Heart left ventricle (tissue), 16 donors: ENCODE measurements at regions not wholly inside any gene's neighbourhood (a gene's known extent, or its start where the extent isn't known, plus 50 kb on each side); places are given as distances from the start of the nearest gene placed in this dataset.

Experiments
- ATAC-seq, 4 donors: fragments of 200-7000 bp; cut with Tn5 transposase; one replicate each; pipeline ENCODE4 v1.9.1; 2020 to 2022; ENCODE audit warnings: moderate library complexity in 4 of 4, mild to moderate bottlenecking in 3 of 4, moderate number of reproducible peaks in 1 of 4
- DNase-seq, 5 donors: peaks; one replicate each; pipeline ENCODE4 v3.0.0-alpha.2; 2020
- H3K27ac ChIP-seq, 12 donors: fragments of 200-600 bp; sonication (generic) in 4 of 12; one replicate each; pipeline versions ENCODE4 v1.5.0 to v1.8.0; 2016 to 2022; ENCODE audit warnings: mild to moderate bottlenecking in 2 of 12
- H3K27me3 ChIP-seq, 9 donors: fragments of 200-600 bp; sonication (generic) in 2 of 9; one replicate each; pipeline versions ENCODE4 v1.5.1 to v1.8.0; 2016 to 2022; ENCODE audit warnings: mild to moderate bottlenecking in 3 of 9
- H3K36me3 ChIP-seq, 9 donors: fragments of 200-600 bp; sonication (generic) in 2 of 9; one replicate each; pipeline versions ENCODE4 v1.5.0 to v1.8.0; 2018 to 2022; ENCODE audit warnings: mild to moderate bottlenecking in 2 of 9
- H3K4me1 ChIP-seq, 12 donors: fragments of 200-600 bp; sonication (generic) in 4 of 12; one replicate each; pipeline versions ENCODE4 v1.5.0 to v1.8.0; 2016 to 2022; ENCODE audit warnings: mild to moderate bottlenecking in 3 of 12
- H3K4me3 ChIP-seq, 12 donors: fragments of 200-600 bp; sonication (generic) in 4 of 12; one replicate each; pipeline versions ENCODE4 v1.5.0 to v1.8.0; 2017 to 2022; ENCODE audit warnings: mild to moderate bottlenecking in 9 of 12, moderate library complexity in 4 of 12
- H3K9me3 ChIP-seq, 12 donors: fragments of 200-600 bp; sonication (generic) in 4 of 12; one replicate each; pipeline versions ENCODE4 v1.5.0 to v1.8.0; 2016 to 2022; ENCODE audit warnings: mild to moderate bottlenecking in 1 of 12
- POLR2A ChIP-seq, 2 donors: fragments of 450-650 bp; IDR thresholded peaks; one replicate each; pipeline ENCODE4 v1.6.1; 2017; ENCODE audit warnings: antibody characterized with exemption in 2 of 2, mild to moderate bottlenecking in 2 of 2, moderate library complexity in 2 of 2
- WGBS, 4 donors: extraction: QIAGEN DNeasy Blood & Tissue Kit in 2 of 4; methylation state at CpG; one replicate each; pipeline versions ENCODE4 v1.1.5 to v1.1.7; 2013 to 2018; 5-methylcytosine and 5-hydroxymethylcytosine counted together
- intact Hi-C, 10 donors: fragments of 100-400 bp; cut with DNase I; formaldehyde crosslinking; loops; one replicate each; pipeline versions ENCODE4 v1.11.1 to v1.14.2; 2022
- TF ChIP-seq, protein P1 (sequence below), 12 donors: fragments of 200-600 bp; sonication (generic) in 4 of 12; IDR thresholded peaks; one replicate each; pipeline versions ENCODE4 v1.5.0 to v1.8.0; 2018 to 2022; ENCODE audit warnings: antibody characterized with exemption in 12 of 12, mild to moderate bottlenecking in 5 of 12
- donor health status: ischemic (EF 13 %, LVEDD 7.1; RV severe dilation, severe dysfunction).
- donor health status: healthy with polysubstance abuse.
- donor health status: DM: no; HTN: yes; CAD: no.
- donor health status: DM: no; HTN: no; CAD: no.
- donor health status: ischemic (EF 25% LVEDD 6.9; RV normal size, moderate dysfunction).
- donor health status: ischemic (EF 25% LVEDD 5.7; RV mildly dilated, moderate dysfunction).
- donor health status: healthy.
- donor health status: DM: yes; HTN: yes; CAD: no.
- donor health status: ischemic (EF 35%, LVEDD 5.7; RV mildly dilated, moderate dysfunction).
- donor health status: nonischemic (EF 11% LVEDD 7.7; RV severe dilation, severe dysfunction).
- donor health status: DM: yes; HTN: yes; CAD: no.
- donor health status: PGD.
- donor health status: ischemic (EF 29% LVEDD 5.4; RV normal size, mild dysfunction).
- donor health status: nonischemic (EF 23%, LVEDD 6.1; RV moderate dilation, normal function).

DNA sequence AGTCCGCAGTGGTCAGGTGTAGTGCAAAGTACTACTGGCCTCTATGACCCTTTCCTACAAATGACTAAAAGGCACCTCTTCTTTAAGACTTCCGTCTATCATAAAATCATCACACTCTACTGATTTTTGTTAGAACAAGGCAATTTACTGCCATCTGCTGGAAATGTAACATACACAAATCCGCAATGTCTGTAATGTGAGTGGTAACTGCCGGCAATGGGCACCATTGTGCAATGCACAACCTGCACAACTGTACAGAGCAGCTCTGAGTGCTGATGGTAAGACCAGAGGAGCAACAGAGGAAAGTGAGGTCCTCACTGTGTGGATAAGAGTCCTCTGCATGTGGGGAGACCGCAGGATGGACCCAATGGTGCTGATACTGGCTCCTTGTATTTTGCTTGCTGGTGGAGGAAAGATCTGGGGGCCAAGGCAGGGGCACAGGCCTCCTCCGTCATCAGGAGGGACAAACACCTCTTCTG is 103.7 kb downstream of the ATPSCKMT start:
- WGBS, 4 donors: 62 to 70% (median 65%) methylated on average over 6 of the region's 6 CpGs
- DNase-seq: no peak
- H3K4me3 ChIP-seq: no peak overlapping the region
- no peaks in the 10 kb centered on the region for H3K36me3 ChIP-seq
- no peaks in the 10 kb centered on the region for H3K4me1 ChIP-seq
- peaks cover 0 to 6% (median 0%) of the 10 kb centered on the region in 9 donors for H3K27me3 ChIP-seq
- ATAC-seq: no peak
- no peak for TF ChIP-seq POLR2A (IDR thresholded peaks at IDR 0.05)
- TF ChIP-seq, protein P1, sequence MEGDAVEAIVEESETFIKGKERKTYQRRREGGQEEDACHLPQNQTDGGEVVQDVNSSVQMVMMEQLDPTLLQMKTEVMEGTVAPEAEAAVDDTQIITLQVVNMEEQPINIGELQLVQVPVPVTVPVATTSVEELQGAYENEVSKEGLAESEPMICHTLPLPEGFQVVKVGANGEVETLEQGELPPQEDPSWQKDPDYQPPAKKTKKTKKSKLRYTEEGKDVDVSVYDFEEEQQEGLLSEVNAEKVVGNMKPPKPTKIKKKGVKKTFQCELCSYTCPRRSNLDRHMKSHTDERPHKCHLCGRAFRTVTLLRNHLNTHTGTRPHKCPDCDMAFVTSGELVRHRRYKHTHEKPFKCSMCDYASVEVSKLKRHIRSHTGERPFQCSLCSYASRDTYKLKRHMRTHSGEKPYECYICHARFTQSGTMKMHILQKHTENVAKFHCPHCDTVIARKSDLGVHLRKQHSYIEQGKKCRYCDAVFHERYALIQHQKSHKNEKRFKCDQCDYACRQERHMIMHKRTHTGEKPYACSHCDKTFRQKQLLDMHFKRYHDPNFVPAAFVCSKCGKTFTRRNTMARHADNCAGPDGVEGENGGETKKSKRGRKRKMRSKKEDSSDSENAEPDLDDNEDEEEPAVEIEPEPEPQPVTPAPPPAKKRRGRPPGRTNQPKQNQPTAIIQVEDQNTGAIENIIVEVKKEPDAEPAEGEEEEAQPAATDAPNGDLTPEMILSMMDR (IDR thresholded peaks at IDR 0.05): peak in 4 of 12 donors; percentile 16 to 33 (median 19)
- H3K9me3 ChIP-seq: no peaks in the 10 kb centered on the region
- no peak overlapping the region for H3K27ac ChIP-seq
- intact Hi-C loops: loop anchor here in 1 of 10 donors (10.0 kb wide), 1 partner anchor 371 kb away; no protein-coding TSS in a partner anchor

DNA sequence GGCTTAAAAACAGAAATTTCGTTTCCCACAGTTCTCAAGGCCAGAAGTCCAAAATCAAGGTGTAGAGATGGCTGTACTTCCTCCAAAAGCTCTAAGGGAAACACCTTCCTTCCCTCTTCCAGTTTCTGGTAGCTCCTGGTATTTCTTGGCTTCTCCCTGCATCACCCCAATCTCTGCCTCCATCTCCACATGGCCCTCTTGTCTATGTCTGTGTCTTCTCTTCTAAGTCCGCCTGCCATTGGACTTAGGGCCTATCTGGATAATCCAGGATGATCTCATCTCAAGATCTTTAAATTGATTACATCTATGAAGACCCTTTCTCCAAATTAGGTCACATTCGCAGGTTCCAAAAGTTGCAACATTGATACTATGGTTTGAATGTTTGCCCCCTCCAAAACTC is 105.6 kb downstream of the ATPSCKMT start:
- DNase-seq: no peak
- ATAC-seq: no peak
- H3K4me1 ChIP-seq: no peaks in the 10 kb centered on the region
- intact Hi-C loops: loop anchor here in 1 of 10 donors (10.0 kb wide), 1 partner anchor 369 kb away; no protein-coding TSS in a partner anchor
- H3K9me3 ChIP-seq: no peaks in the 10 kb centered on the region
- no peak overlapping the region for H3K4me3 ChIP-seq
- 83 to 92% (median 89%) methylated on average over 3 of the region's 3 CpGs for WGBS, 4 donors
- no peak for TF ChIP-seq POLR2A (IDR thresholded peaks at IDR 0.05)
- TF ChIP-seq, protein P1 (IDR thresholded peaks at IDR 0.05): no peak
- H3K27ac ChIP-seq: no peak overlapping the region
- H3K27me3 ChIP-seq: no peaks in the 10 kb centered on the region
- H3K36me3 ChIP-seq: no peaks in the 10 kb centered on the region

DNA sequence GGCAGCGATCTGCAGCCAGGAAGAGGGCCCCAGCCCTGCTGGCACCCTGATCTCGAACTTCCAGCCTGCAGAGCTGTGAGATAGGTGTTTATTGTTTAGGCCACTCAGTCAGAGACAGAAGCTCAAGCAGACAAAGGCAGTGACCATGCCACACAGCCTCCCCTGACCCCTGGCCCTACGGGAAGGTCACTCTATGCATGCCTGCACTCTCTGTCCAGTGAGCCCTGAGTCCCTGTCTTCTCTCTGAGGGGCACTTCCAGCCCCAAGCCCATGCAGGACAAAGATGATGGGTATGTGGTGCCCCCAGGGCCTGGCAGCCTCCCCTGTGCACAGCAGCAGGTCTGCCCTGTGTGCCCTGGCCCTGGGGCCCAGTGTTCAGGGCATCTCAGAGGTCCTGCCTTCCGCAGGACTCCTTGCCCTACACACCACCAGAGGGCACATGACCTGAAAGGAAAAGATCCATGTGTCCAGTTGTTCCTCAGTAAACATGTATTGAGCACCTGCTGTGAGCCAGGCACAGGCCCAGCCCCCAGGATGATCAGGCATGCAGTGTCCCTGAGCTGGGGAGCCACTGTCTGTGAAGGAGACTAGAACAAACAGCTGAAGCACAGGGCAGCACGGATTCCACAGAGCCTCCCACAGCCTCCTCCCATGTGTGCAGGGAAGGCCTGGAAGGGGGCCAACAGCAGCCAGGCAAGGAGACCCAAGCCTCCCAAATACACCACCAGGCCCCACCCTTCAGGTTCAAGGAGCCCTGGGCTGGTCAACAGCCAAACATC is 109.3 kb downstream of the ATPSCKMT start:
- Histone ChIP-seq H3K36me3 (no peaks in the 10 kb centered on the region), H3K4me3 (no peak overlapping the region), H3K27me3 (no peaks in the 10 kb centered on the region), H3K9me3 (no peaks in the 10 kb centered on the region), H3K27ac (no peak overlapping the region), H3K4me1 (no peaks in the 10 kb centered on the region)
- no peak for DNase-seq
- no peak for TF ChIP-seq POLR2A (IDR thresholded peaks at IDR 0.05)
- TF ChIP-seq, protein P1 (IDR thresholded peaks at IDR 0.05): no peak
- ATAC-seq: peak in 1 of 4 donors; percentile 22
- intact Hi-C loops: loop anchor here in 1 of 10 donors (10.0 kb wide), 1 partner anchor 366 kb away; no protein-coding TSS in a partner anchor
- 83 to 95% (median 86%) methylated on average over 3 to 5 of the region's 5 CpGs for WGBS, 4 donors

DNA sequence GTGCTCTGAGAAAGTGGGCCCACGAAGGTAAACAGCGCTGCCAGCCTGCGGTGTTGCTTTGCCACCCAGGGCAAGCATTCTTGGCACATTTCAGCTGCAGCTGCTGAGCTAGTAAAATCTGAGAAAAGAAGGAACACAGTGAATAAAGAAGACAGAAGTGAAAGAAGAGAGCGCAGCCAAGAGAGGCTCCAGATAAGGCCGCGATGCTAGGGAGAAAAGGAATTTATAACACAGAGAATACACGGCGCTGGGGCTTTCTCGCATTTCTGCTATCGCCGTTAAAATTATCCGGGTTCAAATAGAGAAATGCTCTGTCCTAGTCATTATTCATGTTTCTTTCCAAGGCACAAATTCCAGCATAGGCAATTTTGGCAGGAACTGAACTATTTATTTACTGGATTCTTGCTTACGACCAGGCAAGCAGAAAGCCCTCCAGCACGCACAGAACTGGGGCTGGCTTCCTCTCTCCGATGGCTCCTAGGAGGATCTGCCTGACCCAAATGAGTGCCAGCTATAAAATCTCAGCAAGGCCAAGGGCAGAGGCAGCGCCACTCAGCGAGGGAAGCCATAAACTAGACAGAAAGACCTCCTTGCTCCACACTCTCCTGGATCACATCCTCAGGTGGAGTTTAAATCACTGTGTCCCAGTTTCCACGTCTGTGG is 111.2 kb downstream of the ATPSCKMT start:
- peak overlapping the region in 1 of 12 donors; percentile 5 for H3K4me3 ChIP-seq
- H3K27me3 ChIP-seq: no peaks in the 10 kb centered on the region
- H3K27ac ChIP-seq: peak overlapping the region in 1 of 12 donors; percentile 24
- 73 to 82% (median 77%) methylated on average over 18 of the region's 18 CpGs for WGBS, 4 donors
- no peaks in the 10 kb centered on the region for H3K4me1 ChIP-seq
- no peak for DNase-seq
- no peak for ATAC-seq
- TF ChIP-seq, protein P1 (IDR thresholded peaks at IDR 0.05): no peak
- TF ChIP-seq POLR2A (IDR thresholded peaks at IDR 0.05): no peak
- H3K36me3 ChIP-seq: no peaks in the 10 kb centered on the region
- H3K9me3 ChIP-seq: no peaks in the 10 kb centered on the region
- intact Hi-C loops: loop anchor here in 1 of 10 donors (10.0 kb wide), 1 partner anchor 594 kb away; the partner anchor contains the start of gene SEMA5A
